Ascending aorta (tissue), 2 donors: ENCODE measurements at regions not wholly inside any gene's neighbourhood (a gene's known extent, or its start where the extent isn't known, plus 50 kb on each side); places are given as distances from the start of the nearest gene placed in this dataset.

ENCODE experiments used
- DNase-seq, 2 donors: peaks; one replicate each; pipeline ENCODE4 v3.0.0-alpha.2; 2019; ENCODE audit warnings: low spot score in 2 of 2
- H3K27ac ChIP-seq, 2 donors: fragments of 200-600 bp; sonication (generic); one replicate each; pipeline ENCODE4 v1.5.1; 2016 to 2017; ENCODE audit warnings: mild to moderate bottlenecking in 1 of 2
- H3K27me3 ChIP-seq: fragments of 200-600 bp; sonication (generic); one replicate; pipeline ENCODE4 v1.5.1; 2017
- H3K36me3 ChIP-seq, 2 donors: fragments of 200-600 bp; sonication (generic); one replicate each; pipeline ENCODE4 v1.5.1; 2016
- H3K4me1 ChIP-seq, 2 donors: fragments of 200-600 bp; sonication (generic); one replicate each; pipeline ENCODE4 v1.5.1; 2016 to 2017; ENCODE audit warnings: mild to moderate bottlenecking in 1 of 2
- H3K4me3 ChIP-seq, 2 donors: fragments of 200-600 bp; sonication (generic); one replicate each; pipeline ENCODE4 v1.5.1; 2016 to 2017; ENCODE audit warnings: mild to moderate bottlenecking in 1 of 2
- H3K9me3 ChIP-seq, 2 donors: fragments of 200-600 bp; sonication (generic); one replicate each; pipeline ENCODE4 v1.5.1; 2016
- intact Hi-C: fragments of 100-400 bp; cut with DNase I; formaldehyde crosslinking; loops from one replicate; pipeline ENCODE4 v1.15.1; 2023
- TF ChIP-seq, protein P1 (sequence below), 3 experiments: fragments of 200-600 bp in 2 of 3; fragments of 450-650 bp in 1 of 3; sonication (generic) in 2 of 3; IDR thresholded peaks; one replicate each; pipeline ENCODE4 v1.5.1; 2016 to 2019; ENCODE audit warnings: antibody characterized with exemption in 3 of 3, mild to moderate bottlenecking in 1 of 3, moderate library complexity in 1 of 3

- TF ChIP-seq, protein P1, sequence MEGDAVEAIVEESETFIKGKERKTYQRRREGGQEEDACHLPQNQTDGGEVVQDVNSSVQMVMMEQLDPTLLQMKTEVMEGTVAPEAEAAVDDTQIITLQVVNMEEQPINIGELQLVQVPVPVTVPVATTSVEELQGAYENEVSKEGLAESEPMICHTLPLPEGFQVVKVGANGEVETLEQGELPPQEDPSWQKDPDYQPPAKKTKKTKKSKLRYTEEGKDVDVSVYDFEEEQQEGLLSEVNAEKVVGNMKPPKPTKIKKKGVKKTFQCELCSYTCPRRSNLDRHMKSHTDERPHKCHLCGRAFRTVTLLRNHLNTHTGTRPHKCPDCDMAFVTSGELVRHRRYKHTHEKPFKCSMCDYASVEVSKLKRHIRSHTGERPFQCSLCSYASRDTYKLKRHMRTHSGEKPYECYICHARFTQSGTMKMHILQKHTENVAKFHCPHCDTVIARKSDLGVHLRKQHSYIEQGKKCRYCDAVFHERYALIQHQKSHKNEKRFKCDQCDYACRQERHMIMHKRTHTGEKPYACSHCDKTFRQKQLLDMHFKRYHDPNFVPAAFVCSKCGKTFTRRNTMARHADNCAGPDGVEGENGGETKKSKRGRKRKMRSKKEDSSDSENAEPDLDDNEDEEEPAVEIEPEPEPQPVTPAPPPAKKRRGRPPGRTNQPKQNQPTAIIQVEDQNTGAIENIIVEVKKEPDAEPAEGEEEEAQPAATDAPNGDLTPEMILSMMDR (IDR thresholded peaks at IDR 0.05): no peak
These were observed 121.7 kb upstream of the WWC1 start for GRCh38 chr5:168169791-168170190.

GRCh38 chr5:168171901-168172759 lies 119.3 kb upstream of the WWC1 start:
- TF ChIP-seq, protein P1 (IDR thresholded peaks at IDR 0.05): no peak
- no peaks in the 10 kb centered on the region for H3K27me3 ChIP-seq
- no peak overlapping the region for H3K4me3 ChIP-seq
- H3K27ac ChIP-seq: peak overlapping the region in 1 of 2 donors; percentile 61
- DNase-seq: no peak
- peaks cover 0 to 2% of the 10 kb centered on the region in 2 donors for H3K4me1 ChIP-seq
- H3K9me3 ChIP-seq: no peaks in the 10 kb centered on the region
- intact Hi-C loops: no loop called here
- no peaks in the 10 kb centered on the region for H3K36me3 ChIP-seq

More at GRCh38 chr5:168169791-168170190, 121.7 kb upstream of the WWC1 start:
- no peak overlapping the region for H3K27ac ChIP-seq
- no peaks in the 10 kb centered on the region for H3K36me3 ChIP-seq
- H3K4me1 ChIP-seq: peaks cover 0 to 2% of the 10 kb centered on the region in 2 donors
- H3K27me3 ChIP-seq: no peaks in the 10 kb centered on the region
- H3K9me3 ChIP-seq: no peaks in the 10 kb centered on the region
- no peak for DNase-seq
- intact Hi-C loops: no loop called here
- no peak overlapping the region for H3K4me3 ChIP-seq

DNA sequence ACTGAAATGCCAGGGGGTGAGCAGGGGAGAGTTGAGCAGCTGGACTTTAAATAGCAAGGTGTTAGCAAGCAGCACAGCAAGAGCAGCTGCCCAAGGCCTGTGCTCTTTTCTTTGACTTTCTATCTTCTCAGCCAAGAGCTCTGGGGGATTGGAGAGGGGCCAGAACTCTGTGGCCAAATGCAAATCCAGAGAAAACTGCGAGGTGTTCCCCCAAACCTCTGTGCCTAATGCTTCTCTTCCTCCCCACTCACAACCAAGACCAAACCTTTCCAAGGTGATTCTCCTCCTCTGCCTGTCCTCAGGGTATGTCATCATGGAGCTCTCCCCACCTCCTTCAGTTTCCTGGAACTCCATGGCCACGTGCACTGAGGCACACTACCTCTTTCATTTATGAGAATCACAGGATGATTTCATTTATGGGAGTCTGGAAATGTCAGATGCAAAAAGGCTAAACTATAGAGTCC lies 118.7 kb upstream of the WWC1 start:
- Histone ChIP-seq H3K4me1 (peaks cover 0 to 2% of the 10 kb centered on the region in 2 donors), H3K27ac (peak overlapping the region in 1 of 2 donors; percentile 61), H3K4me3 (no peak overlapping the region), H3K36me3 (no peaks in the 10 kb centered on the region), H3K27me3 (no peaks in the 10 kb centered on the region), H3K9me3 (no peaks in the 10 kb centered on the region)
- no peak for DNase-seq
- TF ChIP-seq, protein P1 (IDR thresholded peaks at IDR 0.05): no peak
- intact Hi-C loops: no loop called here

DNA sequence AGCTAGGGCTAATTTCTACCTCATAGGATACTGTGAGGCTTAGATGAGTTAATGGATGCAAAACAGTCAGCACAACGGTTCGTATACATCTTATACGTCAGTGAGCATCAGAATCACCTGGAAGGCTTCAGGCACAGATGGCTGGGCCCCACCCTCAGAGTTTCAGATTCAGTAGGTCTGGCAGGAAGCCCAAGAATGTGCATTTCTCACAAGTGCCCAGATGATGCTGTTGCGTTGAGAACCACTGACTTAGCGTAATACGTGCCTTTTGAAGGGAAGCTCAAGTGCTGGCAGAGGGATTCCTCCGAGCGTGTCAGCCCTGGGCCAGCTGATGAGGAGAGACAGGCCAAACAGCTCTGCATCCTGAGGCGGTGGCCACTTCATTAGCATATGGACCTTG lies 117.1 kb upstream of the WWC1 start:
- H3K27me3 ChIP-seq: no peaks in the 10 kb centered on the region
- intact Hi-C loops: no loop called here
- no peaks in the 10 kb centered on the region for H3K4me1 ChIP-seq
- no peaks in the 10 kb centered on the region for H3K9me3 ChIP-seq
- TF ChIP-seq, protein P1 (IDR thresholded peaks at IDR 0.05): no peak
- DNase-seq: no peak
- no peaks in the 10 kb centered on the region for H3K36me3 ChIP-seq
- no peak overlapping the region for H3K27ac ChIP-seq
- H3K4me3 ChIP-seq: no peak overlapping the region

GRCh38 chr5:168176251-168176650 lies 115.2 kb upstream of the WWC1 start:
- H3K4me3 ChIP-seq: no peak overlapping the region
- no peaks in the 10 kb centered on the region for H3K9me3 ChIP-seq
- DNase-seq: no peak
- no peak overlapping the region for H3K27ac ChIP-seq
- H3K36me3 ChIP-seq: no peaks in the 10 kb centered on the region
- H3K27me3 ChIP-seq: no peaks in the 10 kb centered on the region
- intact Hi-C loops: no loop called here
- TF ChIP-seq, protein P1 (IDR thresholded peaks at IDR 0.05): no peak
- no peaks in the 10 kb centered on the region for H3K4me1 ChIP-seq
